ENCODE measurements at regions not wholly inside any gene's neighbourhood (a gene's known extent, or its start where the extent isn't known, plus 50 kb on each side); places are given as distances from the start of the nearest gene placed in this dataset.

DNA sequence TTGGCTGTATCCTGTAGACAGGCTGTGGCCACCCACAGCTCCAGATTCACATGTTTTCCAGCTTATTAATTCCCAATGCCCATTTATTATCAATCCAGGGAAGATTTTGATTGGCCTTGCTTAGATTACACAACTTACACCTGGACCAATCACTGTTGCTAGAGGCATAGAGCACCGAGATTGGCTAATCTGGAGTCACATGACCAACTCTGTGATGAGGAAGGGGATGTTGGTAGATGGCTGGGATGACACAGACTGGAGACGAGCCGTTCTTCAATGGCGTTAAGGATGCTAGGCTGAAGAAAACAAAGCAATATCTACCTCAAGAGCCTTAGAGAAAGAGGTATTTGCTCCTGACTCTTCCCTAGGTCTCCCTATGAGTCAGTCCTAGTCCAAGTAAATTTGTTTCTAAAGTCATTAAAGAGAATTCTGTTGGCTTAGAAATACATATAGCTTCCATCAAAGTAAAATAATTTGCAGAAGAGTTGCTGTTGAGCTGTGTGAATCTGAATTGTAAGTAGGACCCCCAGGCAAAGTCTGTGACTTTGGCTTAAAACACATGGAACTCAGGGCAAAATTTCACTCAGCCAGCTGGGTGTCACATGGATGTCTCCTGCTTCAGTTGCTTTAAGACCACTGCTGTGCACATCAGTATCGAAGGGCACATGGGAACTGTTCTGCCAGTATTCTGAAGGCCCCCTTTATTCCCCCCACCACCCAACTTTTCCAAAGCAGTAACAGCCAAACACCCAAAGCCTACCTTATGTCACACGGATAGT lies 326.4 kb upstream of the KLF4 start:
- TF ChIP-seq CTCF (IDR thresholded peaks at IDR 0.05; ENCODE audit: low read depth, low read length, poor library complexity, severe bottlenecking): no peak
- TF ChIP-seq EZH2phosphoT487 (IDR thresholded peaks at IDR 0.05; ENCODE audit: borderline replicate concordance, low read length): no peak
